IPS DF 4.7 (cell line): ENCODE measurements at regions not wholly inside any gene's neighbourhood (a gene's known extent, or its start where the extent isn't known, plus 50 kb on each side); places are given as distances from the start of the nearest gene placed in this dataset.
"Not testable (repeated sequence)": the region's sequence is repeated elsewhere in the genome, so short reads cannot be mapped to it uniquely, and the experiment has no call there.

Source experiments
- DNase-seq: peaks from one replicate; pipeline ENCODE4 v3.0.0-alpha.2; 2013; ENCODE audit warnings: low spot score; ENCODE audit errors: extremely low read depth

- no peak for DNase-seq
These were observed 1805.5 kb downstream of the BRINP3 start for GRCh38 chr1:188672153-188672552.

DNA sequence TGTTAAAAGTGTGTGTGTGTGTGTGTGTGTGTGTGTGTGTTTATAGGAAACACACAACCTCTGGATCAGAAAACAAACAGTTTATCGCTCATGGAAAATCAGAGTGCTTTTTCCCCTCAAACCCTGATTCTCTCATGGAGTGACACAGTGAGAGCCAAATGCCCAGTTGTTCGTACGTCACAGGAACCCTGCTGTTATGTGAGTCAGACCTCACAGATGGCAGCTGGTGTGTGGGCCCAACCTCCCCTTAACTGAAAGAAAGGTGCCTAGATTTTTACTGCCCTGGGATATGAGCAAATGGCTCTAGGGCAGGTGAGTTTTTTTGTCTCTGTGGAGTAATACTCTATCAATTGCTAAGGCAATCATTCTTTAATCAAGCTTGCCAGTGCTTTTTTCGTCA, 1788.1 kb downstream of the BRINP3 start:
- DNase-seq: no peak

DNA sequence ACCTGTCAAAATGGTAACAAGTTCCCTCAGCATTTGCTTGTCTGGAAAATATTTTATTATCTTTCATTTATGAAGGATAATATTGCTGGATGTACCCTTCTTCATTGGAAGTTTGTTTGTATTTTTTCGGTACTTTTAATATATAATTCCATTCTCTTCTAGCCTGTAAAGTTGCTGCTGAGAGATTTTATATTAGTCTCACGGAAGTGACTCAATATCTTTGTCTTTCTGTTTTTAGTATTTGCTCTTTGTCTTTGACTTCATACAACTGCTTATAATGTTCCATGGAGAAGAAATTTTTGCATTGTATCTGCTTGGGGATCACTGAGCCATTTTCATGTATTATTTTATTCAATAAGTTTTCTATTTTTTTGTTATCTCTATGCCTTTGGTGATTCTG, 1777.5 kb downstream of the BRINP3 start:
- DNase-seq: no peak

DNA sequence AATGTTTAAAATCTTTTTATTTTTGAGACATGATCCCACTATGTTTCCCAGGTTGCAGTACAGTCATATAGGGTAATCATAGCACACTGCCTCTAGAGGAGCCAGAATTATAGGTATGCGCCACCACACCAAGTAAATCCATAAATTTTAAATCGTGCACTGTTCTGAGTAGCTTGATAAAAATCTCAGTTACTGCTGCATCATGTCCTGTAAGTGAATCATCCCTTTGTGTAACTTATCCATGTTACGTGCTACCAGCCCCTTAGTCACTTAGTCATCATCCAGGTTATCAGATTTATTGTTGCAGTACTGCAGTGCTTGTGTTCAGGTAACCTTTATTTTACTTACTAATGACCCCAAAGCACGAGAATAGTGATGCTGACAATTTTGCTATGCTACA, 1770.9 kb downstream of the BRINP3 start:
- no peak for DNase-seq

- no peak for DNase-seq
These were observed 1768.7 kb downstream of the BRINP3 start for GRCh38 chr1:188708795-188709535.

DNA sequence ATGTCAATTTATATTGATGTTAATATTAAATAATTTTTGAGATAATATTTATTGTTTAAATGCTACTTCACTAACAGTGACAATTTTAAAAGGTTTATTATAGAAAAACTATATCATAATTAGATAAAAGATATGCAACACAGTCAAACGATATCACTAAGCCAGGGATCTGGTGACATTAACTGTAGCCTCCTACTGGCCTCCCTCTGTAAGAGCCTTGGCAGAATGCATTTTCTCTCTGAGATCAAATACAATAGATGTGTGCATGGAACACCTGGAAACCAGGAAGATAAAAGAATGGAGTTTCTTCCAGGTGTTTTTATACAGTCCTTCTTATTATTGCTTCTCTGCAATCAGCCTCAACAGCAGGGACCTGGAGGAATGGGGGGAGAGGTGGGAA, 1762.1 kb downstream of the BRINP3 start:
- peak; percentile 2 for DNase-seq

DNA sequence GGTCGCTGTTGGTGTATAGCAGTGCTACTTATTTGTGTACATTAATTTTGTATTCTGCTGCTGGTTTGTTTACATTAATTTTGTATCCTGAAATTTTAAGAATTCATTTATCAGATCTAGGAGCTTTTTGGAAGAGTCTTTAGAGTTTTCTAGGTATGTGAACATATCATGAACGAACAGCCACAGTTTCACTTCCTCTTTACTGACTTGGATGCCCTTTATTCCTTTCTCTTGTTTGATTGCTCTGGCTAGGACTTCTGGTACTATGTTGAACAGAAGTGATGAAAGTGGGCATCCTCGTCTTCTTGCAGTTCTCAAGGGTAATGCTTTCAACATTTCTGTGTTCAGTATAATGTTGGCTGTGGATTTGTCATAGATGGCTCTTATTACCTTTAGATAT, 1757.9 kb downstream of the BRINP3 start:
- DNase-seq: no peak

- no peak for DNase-seq
These were observed 1754.2 kb downstream of the BRINP3 start for GRCh38 chr1:188723332-188724020.

DNA sequence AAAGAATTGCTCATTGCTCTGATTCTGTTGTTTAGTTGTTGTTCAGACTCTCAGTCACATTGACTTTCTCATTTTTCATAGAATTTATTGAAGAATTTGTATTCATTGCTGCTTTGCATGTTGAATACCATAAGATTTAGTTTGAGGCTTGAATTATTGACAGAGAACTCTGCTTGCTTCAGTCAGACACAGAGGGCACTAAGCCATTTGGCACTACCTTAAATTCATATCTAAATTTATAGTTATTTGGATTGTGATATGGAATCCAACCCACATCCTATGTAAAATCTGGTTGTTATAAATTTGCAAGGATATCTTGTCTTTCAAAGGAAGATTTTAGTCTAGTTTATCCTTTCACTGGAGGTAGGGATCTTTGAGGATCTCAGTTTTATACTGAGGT, 1748.6 kb downstream of the BRINP3 start:
- no peak for DNase-seq

DNA sequence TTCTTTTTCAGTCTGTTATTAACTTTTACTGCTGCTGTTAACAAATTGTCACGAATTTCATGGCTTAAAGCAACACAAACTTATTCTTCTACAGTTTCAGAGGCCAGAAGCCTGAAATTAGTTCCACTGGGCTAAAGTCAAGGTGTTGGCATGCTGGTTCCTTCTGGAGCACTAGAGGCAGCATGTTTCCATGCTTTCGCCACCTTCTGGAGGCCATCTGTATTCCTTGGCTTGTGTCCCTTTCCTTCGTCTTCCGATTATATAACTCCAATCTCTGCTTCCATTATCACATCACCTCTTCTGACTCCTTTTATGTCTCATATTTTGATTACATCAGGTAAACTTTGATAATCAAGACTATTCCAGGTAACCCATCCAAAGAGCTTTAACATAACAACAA, 1742.1 kb downstream of the BRINP3 start:
- no peak for DNase-seq

DNA sequence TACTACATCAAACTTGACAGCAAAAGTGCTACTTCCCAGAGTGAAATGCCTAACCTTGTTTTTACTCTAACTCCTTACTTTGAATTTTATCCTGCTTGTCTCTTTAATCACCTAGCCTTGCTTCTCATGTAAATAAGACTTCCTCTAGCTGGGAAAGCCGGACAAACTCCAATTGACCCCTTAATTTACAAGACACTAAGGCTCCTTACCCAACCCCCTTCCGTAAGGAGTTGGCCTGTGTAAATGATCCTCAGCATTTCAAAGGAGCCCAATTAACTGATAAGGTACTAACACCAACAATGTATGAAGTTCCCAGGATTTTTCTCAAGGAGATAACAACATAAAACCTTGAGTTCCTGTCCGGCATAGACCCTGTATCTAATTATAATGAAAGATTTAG, 1728.4 kb downstream of the BRINP3 start:
- not testable (repeated sequence) for DNase-seq

DNA sequence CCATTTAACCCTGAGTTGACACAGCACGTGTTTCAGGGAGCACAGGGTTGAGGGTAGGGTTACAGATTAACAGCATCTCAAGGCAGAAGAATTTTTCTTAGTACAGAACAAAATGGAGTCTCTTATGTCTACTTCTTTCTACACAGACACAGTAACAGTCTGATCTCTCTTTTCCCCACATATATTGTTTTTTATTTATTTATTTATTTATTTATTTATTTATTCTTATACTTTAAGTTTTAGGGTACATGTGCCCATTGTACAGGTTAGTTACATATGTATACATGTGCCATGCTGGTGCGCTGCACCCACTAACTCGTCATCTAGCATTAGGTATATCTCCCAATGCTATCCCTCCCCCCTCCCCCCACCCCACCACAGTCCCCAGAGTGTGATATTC, 1725.6 kb downstream of the BRINP3 start:
- DNase-seq: not testable (repeated sequence)

GRCh38 chr1:188757747-188758146, 1719.9 kb downstream of the BRINP3 start:
- not testable (repeated sequence) for DNase-seq

- DNase-seq: no peak
These were observed 1716.4 kb downstream of the BRINP3 start for GRCh38 chr1:188761226-188761625.

DNA sequence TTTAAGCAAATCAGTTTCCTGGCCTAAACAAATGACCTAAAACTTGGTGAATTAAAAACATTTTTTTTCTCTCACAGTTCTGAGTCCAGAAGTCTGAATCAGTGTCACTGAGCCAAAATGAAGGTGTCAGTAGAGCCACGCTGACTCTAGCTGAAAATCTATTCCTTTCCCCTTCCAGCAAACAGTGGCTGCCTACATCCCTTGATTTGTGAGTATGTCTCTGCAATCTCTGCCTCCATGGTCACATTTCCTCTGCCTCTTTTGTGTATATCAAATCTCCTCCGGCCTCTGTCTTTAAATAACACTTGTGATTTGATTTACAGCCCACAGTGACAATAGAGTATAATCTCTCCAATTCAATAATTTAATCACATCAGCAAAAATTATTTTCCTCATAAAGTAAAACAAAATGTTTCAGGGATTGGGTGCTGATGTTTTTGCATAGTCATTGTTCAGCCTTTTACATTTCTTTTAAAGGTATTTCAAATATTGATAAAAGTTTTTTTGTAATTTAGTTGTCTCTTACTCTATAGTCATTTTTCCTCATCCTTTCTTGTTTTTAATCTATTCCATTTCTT, 1715.4 kb downstream of the BRINP3 start:
- DNase-seq: no peak

GRCh38 chr1:188763541-188763940, 1714.1 kb downstream of the BRINP3 start:
- DNase-seq: no peak

DNA sequence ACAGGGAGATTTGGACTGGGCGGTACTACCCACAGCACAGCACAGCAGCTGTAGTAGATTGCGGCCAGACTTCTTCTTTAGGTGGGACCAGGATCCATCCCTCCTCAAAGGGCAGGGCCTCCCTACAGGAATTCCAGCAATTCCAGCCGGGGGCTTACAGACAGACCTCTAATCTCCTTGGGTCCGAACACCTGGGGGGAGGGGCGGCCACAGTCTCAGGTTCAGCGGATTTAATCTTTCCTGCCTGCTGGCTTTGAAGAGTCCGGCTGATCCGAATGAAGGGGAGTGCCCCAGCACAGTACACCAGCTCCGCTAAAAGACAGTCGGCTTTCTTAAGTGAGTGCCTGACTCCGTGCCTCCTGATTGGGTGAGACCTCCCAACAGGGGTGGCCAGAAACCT, 1708.5 kb downstream of the BRINP3 start:
- no peak for DNase-seq

DNA sequence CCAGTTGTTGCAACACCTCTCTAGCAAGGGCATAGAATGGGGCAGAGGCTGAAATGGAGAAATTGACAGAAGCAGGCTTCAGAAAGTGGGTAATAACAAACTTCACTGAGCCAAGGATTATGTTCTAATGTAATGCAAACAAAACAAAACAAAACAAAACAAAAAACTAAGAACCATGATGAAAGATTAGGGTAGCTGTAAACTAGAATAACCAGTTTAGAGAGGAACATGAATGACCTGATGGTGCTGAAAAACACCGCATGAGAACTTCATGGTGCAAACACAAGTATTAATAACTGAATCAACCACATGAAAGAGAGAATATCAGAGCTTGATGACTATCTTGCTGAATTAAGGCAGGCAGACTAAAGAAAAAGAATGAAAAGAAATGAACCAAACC, 1707.7 kb downstream of the BRINP3 start:
- no peak for DNase-seq

DNA sequence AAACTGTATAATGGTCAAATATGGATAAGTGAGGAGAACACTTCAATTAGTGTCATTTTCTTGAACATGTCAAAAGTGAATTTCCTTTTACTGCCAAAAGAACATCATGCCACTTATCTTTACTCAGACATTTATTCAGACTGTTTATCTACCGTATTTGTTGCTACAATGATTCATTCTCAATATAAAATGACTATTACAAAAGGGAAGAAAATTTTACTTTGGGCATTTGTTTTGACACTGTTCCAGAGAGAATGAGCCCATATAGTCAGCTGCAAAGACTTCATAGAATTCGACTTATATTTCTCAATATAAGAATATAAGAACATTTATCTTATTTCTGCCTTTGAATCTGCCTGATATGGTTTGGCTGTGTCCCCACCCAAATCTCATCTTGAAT, 1699.1 kb downstream of the BRINP3 start:
- no peak for DNase-seq

DNA sequence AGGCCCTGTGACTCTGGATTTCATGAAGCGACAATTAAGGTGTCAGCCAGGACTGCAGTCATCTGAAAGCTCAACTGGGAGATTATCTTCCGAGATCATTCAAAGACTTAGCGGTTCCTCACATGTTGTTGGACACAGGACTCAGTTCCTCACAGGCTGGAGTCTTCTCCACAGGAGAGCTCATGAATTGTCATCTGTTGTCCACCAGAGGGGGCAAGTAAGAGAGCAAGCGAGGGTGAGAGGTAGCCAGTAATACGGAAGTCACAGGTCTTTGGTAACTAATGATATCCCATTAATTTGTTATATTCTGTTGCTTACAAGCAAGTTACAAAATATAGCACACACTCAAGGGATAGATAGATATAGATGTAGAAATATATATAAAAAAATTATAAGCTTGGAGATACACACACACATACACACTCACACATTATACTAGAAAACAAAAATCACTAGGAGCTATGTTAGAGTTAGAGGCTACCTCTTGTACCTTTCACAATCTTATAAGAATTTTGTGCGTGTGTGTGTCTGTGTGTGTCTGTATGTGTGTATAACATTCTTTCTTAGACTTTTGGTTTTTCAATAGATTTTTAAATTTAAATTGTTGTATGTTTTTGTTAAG, 1695.3 kb downstream of the BRINP3 start:
- peak; percentile 51 for DNase-seq

- DNase-seq: no peak
These were observed 1682.7 kb downstream of the BRINP3 start for GRCh38 chr1:188794969-188795368.

DNA sequence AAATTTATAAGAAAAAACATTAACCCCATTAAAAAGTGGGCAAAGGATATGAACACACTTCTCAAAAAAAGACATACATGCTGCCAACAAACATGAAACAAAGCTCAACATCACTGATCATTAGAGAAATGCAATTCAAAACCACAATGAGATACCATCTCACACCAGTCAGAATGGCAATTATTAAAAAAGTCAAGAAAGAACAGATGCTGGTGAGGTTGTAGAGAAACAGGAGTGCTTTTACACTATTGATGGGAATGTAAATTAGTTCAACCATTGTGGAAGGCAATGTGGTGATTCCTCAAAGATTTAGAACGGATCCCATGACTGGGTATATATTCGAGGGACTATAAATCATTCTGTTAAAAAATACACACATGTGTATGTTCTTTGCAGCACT, 1665.5 kb downstream of the BRINP3 start:
- DNase-seq: not testable (repeated sequence)
